ENCODE measurements at regions not wholly inside any gene's neighbourhood (a gene's known extent, or its start where the extent isn't known, plus 50 kb on each side); places are given as distances from the start of the nearest gene placed in this dataset.
"Not testable (repeated sequence)": the region's sequence is repeated elsewhere in the genome, so short reads cannot be mapped to it uniquely, and the experiment has no call there.

DNA sequence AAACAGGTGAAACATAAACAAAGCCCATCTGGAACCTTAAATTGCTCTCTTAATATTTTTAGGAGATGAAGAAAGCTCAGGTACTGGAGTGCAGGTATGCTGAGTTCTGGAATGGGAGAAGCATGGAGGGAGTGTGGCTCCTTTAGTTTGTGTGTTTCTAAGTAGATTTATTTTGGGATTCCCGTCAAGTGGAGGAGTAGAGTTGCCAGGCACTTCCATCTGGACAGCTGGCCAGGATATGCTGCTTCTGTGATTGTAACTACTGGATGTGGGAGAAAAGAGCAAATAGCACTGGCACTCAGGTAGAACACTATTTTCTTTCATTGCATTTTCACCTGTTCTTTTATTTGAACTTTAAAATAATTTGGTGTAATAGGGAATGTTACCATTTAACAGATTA lies 182.3 kb upstream of the MAST4 start:
- no peak for DNase-seq (ENCODE audit: low read depth in 2 of 2)

- DNase-seq (ENCODE audit: low read depth in 2 of 2): no peak
These were observed 181.0 kb upstream of the MAST4 start for GRCh38 chr5:66415208-66415607.

- DNase-seq (ENCODE audit: low read depth in 2 of 2): no peak
These were observed 179.5 kb upstream of the MAST4 start for GRCh38 chr5:66416698-66417097.

DNA sequence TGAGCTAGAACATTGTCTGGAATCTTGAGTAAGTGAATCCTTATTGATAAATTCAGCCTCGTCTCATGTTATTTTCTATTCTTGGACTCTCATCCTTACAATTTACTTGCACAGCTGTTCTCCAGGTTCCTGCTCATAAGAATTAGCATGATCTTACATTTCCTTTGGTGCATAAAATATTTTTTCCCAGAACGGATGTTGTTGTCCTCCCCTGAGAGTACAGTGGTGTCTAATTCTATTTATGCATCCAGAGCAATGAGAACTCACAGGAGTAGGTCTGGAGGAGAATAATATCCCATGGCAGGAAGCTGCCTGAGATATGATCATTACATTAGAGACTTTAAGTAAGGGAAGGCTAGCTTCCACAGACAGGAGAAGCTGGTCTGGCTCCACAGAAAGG lies 178.4 kb upstream of the MAST4 start:
- no peak for DNase-seq (ENCODE audit: low read depth in 2 of 2)

GRCh38 chr5:66423484-66423883 lies 172.7 kb upstream of the MAST4 start:
- DNase-seq (ENCODE audit: low read depth in 2 of 2): no peak

- no peak for DNase-seq (ENCODE audit: low read depth in 2 of 2)
These were observed 170.4 kb upstream of the MAST4 start for GRCh38 chr5:66425842-66426241.

DNA sequence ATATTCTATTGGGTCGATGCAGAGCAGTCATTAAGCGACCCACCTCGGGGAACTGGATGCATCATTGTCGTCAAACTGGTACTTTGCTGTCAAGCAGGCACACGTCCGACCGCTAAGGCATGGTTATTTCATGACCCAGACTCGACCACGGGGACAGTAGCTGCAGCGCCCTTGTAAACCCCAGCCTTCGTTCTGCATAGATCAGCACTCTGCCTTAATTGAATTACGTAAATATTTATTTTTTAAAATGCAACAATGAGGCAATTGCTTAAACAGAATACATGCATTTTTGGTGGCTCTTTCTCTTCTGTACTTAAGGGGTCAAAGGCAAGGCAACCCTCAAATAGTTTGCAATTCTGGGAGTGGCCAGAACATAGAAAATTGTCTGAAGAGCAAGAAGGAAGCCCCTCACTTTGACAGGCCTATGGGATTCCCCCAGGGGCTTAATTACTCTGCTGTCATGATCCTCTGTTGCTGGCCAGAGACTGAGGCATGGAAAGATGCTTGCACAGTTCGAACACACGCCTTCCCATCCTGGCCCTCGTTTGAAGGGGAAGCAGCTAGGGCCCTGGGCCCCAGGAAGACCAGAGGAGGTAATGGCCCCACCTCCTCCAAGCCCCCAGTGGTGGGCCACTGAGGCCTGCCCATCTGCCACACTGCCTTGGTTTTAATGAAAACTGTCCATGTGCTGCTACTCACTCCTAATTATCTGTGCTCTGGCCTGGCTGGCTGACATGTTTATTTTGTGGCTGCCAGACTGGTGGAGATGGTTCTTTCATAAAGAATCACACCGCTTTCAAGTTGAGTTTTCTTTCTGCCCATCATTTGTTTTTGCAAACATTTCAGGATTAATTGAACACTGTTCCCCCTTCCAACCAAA lies 169.7 kb upstream of the MAST4 start:
- DNase-seq (ENCODE audit: low read depth in 2 of 2): no peak

- DNase-seq (ENCODE audit: low read depth in 2 of 2): no peak
These were observed 169.1 kb upstream of the MAST4 start for GRCh38 chr5:66427139-66427442.

DNA sequence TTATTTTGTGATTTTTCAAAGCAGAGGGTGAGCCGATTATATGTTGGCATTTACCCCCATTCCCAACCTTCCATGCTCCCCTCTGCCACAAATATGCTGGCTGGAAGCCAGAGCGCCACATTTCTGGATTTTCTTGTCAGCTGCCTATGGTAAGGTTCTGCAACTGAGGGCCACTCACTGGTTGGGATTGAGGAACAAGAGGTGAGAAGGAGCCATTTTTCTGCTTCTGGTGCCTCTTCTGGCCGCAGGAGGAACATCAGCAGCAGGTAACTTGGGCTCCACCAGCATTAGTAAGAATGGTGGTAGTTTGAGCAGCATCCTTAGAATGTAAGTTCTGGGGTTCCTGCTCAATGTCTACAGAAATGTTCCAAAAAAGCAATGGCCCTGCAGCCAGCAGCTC lies 159.5 kb upstream of the MAST4 start:
- DNase-seq (ENCODE audit: low read depth in 2 of 2): no peak

GRCh38 chr5:66438087-66438486 lies 158.1 kb upstream of the MAST4 start:
- DNase-seq (ENCODE audit: low read depth in 2 of 2): no peak

GRCh38 chr5:66438696-66439095 lies 157.5 kb upstream of the MAST4 start:
- no peak for DNase-seq (ENCODE audit: low read depth in 2 of 2)

GRCh38 chr5:66440202-66440680 lies 156.0 kb upstream of the MAST4 start:
- DNase-seq (ENCODE audit: low read depth in 2 of 2): peak in 1 of 2 donors; percentile 18

- no peak for DNase-seq (ENCODE audit: low read depth in 2 of 2)
These were observed 154.8 kb upstream of the MAST4 start for GRCh38 chr5:66441351-66441750.

DNA sequence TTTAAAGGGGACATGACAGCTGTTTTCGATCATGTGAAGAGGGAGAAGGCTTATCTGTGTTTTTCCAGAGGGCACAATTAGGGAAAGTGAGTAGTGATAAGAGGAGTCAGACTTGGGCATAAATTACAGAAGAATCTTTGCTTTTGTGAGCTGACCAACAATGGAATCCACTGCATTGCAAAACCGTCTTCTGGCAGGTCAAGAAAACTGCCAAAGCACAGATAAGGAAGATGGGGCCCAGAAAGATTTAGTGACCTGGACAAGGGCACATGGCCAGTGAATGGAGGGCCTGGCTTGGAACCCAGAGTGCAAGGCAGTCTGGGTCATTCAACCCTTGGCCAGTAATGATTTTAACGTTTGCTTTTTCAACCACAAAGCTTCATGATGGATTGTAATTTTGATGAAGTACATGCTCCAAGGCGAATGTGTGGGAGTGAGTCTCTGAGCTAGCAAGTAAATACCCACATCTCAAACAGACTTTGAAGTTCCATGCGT lies 153.2 kb upstream of the MAST4 start:
- DNase-seq (ENCODE audit: low read depth in 2 of 2): no peak

GRCh38 chr5:66443462-66444130 lies 152.6 kb upstream of the MAST4 start:
- no peak for DNase-seq (ENCODE audit: low read depth in 2 of 2)

DNA sequence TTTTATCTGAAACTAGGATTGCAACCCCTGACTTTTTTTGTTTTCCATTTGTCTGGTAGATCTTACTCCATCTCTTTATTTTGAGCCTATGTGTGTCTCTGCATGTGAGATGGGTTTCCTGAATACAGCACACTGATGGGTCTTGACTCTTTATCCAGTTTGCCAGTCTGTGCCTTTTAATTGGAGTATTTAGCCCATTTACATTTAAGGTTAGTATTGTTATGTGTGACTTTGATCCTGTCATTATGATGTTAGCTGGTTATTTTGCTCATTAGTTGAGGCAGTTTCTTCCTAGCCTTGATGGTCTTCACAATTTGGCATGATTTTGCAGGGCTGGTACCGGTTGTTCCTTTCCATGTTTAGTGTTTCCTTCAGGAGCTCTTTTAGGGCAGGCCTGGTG lies 148.1 kb upstream of the MAST4 start:
- not testable (repeated sequence) for DNase-seq (ENCODE audit: low read depth in 2 of 2)

- DNase-seq (ENCODE audit: low read depth in 2 of 2): no peak
These were observed 146.0 kb upstream of the MAST4 start for GRCh38 chr5:66450237-66450636.

DNA sequence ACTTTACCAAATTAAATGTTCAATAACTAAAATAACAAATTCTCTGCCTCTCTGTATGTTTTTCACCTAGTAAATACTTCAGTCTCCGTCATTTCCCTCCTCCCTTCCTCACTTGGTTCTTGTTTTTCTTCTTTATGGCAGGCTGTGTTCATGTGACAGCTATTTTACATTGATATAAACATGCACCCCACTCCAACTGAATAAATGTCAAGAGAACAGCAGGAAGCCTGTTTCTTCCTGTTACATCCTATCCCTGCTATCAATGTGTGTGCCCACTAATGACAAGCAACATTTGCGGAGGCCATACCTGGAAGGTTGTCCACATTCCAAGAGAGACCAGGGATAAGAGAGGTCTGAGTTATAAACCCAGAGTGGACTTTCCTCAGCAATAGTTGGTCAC lies 145.2 kb upstream of the MAST4 start:
- DNase-seq (ENCODE audit: low read depth in 2 of 2): no peak

DNA sequence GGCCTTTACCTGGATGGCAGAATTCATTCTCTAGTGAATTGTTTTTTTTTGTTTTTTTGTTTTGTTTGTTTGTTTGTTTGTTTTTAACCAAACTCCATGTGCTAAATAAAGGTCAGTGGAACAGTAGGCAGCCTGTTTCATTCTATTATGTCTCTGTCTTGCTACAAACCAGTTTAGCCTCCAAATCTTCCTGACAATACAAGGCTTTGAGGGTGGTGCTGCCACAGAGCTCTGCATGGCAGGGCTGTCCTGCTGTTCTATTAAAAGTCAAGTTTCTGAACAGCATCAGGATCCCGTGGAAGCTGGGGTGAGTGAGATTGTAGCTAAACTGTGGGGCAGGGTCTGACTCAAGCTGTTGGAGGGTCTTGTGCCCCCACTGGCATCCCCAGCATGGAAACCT lies 144.1 kb upstream of the MAST4 start:
- DNase-seq (ENCODE audit: low read depth in 2 of 2): no peak

DNA sequence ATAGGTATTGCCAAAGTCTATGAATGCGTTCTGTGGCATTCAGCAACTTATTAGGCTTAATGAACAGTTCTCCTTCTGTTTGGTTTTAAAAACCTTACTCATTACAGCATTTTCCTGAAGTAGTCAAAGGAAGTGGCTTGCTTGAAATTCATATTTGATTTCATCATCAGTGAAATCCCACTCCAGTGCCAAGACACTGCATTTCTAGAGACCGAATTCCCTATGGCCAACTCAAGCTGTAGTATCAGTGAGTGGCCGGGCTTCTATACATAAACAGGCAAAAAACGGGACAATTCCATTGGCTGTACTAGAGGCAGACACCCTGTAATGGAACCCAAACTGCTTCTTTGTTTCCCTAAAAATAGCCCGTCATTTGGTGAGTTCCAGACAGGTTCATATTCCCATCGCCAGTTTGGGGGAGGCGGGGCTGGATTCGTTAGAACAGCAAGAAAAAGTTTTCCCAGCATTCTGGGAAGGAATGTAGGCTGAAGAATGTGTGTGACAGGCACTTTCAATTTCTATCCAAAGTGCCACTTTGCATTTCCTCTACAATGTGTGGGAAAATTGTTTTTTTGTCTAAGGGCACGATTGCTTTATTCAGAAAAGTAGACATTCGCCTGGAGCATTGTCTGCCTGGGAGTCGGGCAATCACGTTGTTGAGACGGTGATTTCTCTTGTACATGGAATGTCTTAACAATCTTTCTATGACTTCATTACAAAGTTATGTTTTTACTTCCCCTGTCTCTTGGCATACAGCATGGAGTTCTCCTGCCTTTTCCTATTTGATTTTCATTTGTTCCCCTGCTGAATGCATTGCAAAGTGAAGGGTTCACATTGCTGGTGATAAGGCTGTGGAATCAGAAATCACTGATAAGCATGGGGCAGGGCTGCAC lies 141.8 kb upstream of the MAST4 start:
- no peak for DNase-seq (ENCODE audit: low read depth in 2 of 2)

DNA sequence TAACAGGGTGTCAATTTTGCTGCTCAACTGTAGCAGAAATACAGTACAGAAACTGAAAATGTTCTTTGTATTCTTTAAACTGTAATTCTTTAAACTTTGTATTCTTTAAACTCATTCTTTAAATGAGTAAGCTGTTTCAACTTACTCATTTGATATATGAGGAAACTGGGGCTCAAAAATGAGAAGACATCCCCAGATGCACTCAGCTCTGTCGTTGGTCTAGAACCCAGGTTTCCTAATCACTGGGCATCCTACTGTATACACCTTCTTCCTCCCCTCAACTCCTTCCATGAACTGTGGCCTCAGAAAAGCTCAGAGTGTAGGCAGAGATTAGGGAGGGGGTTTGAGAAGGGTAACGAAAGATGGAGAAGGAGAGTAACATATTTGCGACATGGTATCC lies 136.5 kb upstream of the MAST4 start:
- DNase-seq (ENCODE audit: low read depth in 2 of 2): no peak

GRCh38 chr5:66467564-66467963 lies 128.6 kb upstream of the MAST4 start:
- DNase-seq (ENCODE audit: low read depth in 2 of 2): no peak
